HCT116 (cell line): ENCODE measurements at regions not wholly inside any gene's neighbourhood (a gene's known extent, or its start where the extent isn't known, plus 50 kb on each side); places are given as distances from the start of the nearest gene placed in this dataset.

ENCODE experiments used
- ATAC-seq: fragments of 200-7000 bp; cut with Tn5 transposase; 2 replicates; pipeline ENCODE4 v1.9.1; 2020; ENCODE audit warnings: mild to moderate bottlenecking, moderate library complexity
- BruUV-seq: library from RNA; stranded (reverse); fragments of 400-500 nt; replicated peaks from 2 replicates; lab custom pipeline; 2021; lab: Mats Ljungman, UMichigan
- CTCF ChIA-PET: fragments of 300-600 bp; sonication (Branson Sonifier 250); formaldehyde crosslinking; loops from one replicate; lab custom pipeline; 2021; ENCODE audit warnings: antibody characterized with exemption; lab: Charles Lee
- POLR2A ChIA-PET: fragments of 300-600, 350-600 bp; sonication (Branson Sonifier 250); formaldehyde crosslinking; loops from one replicate; lab custom pipeline; 2021; ENCODE audit warnings: antibody characterized with exemption; lab: Charles Lee
- RAD21 ChIA-PET, 2 experiments: fragments of 300-600 bp; sonication (Branson Sonifier 250); formaldehyde crosslinking; loops; one replicate each; lab custom pipeline; 2023; ENCODE audit warnings: low total read pairs in 2 of 2; ENCODE audit not compliant: uncharacterized antibody in 2 of 2, unreplicated experiment in 2 of 2, low non-redundant PET in 1 of 2; lab: Charles Lee
- DNase-seq: peaks from one replicate; pipeline ENCODE4 v3.0.0-alpha.2; 2010; ENCODE audit warnings: low read depth, low spot score
- H2AFZ ChIP-seq: fragments of 200-600 bp; shearing (Covaris generic), sonication (generic); 2 replicates; pipeline ENCODE4 v1.6.1; 2017; ENCODE audit warnings: low read depth, mixed run types, mixed read lengths, antibody characterized with exemption, low read length; ENCODE audit not compliant: poor library complexity, severe bottlenecking
- H3K27ac ChIP-seq: 2 replicates; pipeline ENCODE4 v1.5.1; 2012; ENCODE audit warnings: low read depth, low read length
- H3K27me3 ChIP-seq: fragments of 200-600 bp; sonication (generic); 2 replicates; pipeline ENCODE4 v1.6.1; 2016; ENCODE audit warnings: mixed run types, low read length, mixed read lengths; ENCODE audit not compliant: insufficient read depth
- H3K36me3 ChIP-seq, 2 experiments: fragments of 200-500 bp in 1 of 2; fragments of 200-600 bp in 1 of 2; sonication (Bioruptor generic) in 1 of 2; sonication (generic) in 1 of 2; 2 replicates each; pipeline versions ENCODE4 v1.5.1 to v1.6.1; 2014 to 2016; ENCODE audit warnings: low read length in 2 of 2, inconsistent platforms in 1 of 2, mixed read lengths in 1 of 2, mixed run types in 1 of 2; ENCODE audit not compliant: insufficient read depth in 2 of 2, control insufficient read depth in 1 of 2
- H3K4me1 ChIP-seq, 2 experiments: fragments of 200-600 bp in 1 of 2; sonication (generic) in 1 of 2; 2 replicates each; pipeline versions ENCODE4 v1.5.1 to v1.6.1; 2012 to 2017; ENCODE audit warnings: low read length in 2 of 2, inconsistent platforms in 1 of 2, mild to moderate bottlenecking in 1 of 2, mixed read lengths in 1 of 2, mixed run types in 1 of 2, moderate library complexity in 1 of 2; ENCODE audit not compliant: insufficient read depth in 2 of 2, control insufficient read depth in 1 of 2
- H3K4me2 ChIP-seq: fragments of 200-600 bp; sonication (generic); 2 replicates; pipeline ENCODE4 v1.6.1; 2017; ENCODE audit warnings: mixed run types, low read length, mixed read lengths
- H3K4me3 ChIP-seq, 2 experiments: fragments of 200-600 bp in 1 of 2; sonication (generic) in 1 of 2; replicated peaks in 1 of 2; 2 replicates each; pipeline ENCODE4 v1.5.1; 2011 to 2016; ENCODE audit warnings: low read length in 2 of 2, control low read depth in 1 of 2, low read depth in 1 of 2, mild to moderate bottlenecking in 1 of 2, mixed read lengths in 1 of 2, mixed run types in 1 of 2
- H3K79me2 ChIP-seq: fragments of 200-600 bp; sonication (generic); 2 replicates; pipeline ENCODE4 v1.6.1; 2017; ENCODE audit warnings: mild to moderate bottlenecking, mixed run types, low read length, moderate library complexity, mixed read lengths; ENCODE audit not compliant: insufficient read depth
- H3K9ac ChIP-seq: fragments of 200-600 bp; sonication (generic); 2 replicates; pipeline ENCODE4 v1.6.1; 2016; ENCODE audit warnings: low read length, mixed read lengths
- H3K9me2 ChIP-seq: fragments of 200-600 bp; sonication (generic), shearing (Covaris generic); 2 replicates; pipeline ENCODE4 v1.6.1; 2017; ENCODE audit warnings: mixed run types, mild to moderate bottlenecking, moderate library complexity; ENCODE audit not compliant: insufficient read depth
- H3K9me3 ChIP-seq, 2 experiments: fragments of 200-500 bp in 1 of 2; fragments of 200-600 bp in 1 of 2; sonication (Bioruptor generic) in 1 of 2; sonication (generic) in 1 of 2; 2 replicates each; pipeline ENCODE4 v1.6.1; 2014 to 2017; ENCODE audit warnings: low read length in 2 of 2, mixed read lengths in 2 of 2, inconsistent platforms in 1 of 2, low read depth in 1 of 2, mild to moderate bottlenecking in 1 of 2, mixed run types in 1 of 2, moderate library complexity in 1 of 2; ENCODE audit not compliant: control insufficient read depth in 1 of 2, insufficient read depth in 1 of 2
- H4K20me1 ChIP-seq: fragments of 200-600 bp; sonication (generic), shearing (Covaris generic); 2 replicates; pipeline ENCODE4 v1.6.1; 2017; ENCODE audit warnings: mixed run types, mild to moderate bottlenecking, moderate library complexity; ENCODE audit not compliant: insufficient read depth
- CTCF ChIP-seq, 3 experiments: fragments of 200-600 bp in 1 of 3; sonication (generic) in 1 of 3; IDR thresholded peaks in 2 of 3; conservative IDR thresholded peaks in 1 of 3; 2 replicates each; pipeline ENCODE4 v1.5.1; 2012 to 2017; ENCODE audit warnings: low read depth in 2 of 3, low read length in 2 of 3, antibody characterized with exemption in 1 of 3, borderline replicate concordance in 1 of 3, control low read depth in 1 of 3, mild to moderate bottlenecking in 1 of 3, mixed read lengths in 1 of 3, mixed run types in 1 of 3, moderate library complexity in 1 of 3; ENCODE audit not compliant: insufficient read depth in 1 of 3
- EGR1 ChIP-seq: IDR thresholded peaks from 2 replicates; pipeline ENCODE4 v1.6.1; 2012; ENCODE audit warnings: low read depth
- EZH2 ChIP-seq: fragments of 200-600 bp; sonication (generic); IDR thresholded peaks from 2 replicates; pipeline ENCODE4 v1.6.1; 2017; ENCODE audit warnings: antibody characterized with exemption, mixed run types
- EZH2phosphoT487 ChIP-seq: fragments of 200-600 bp; IDR thresholded peaks from 2 replicates; pipeline ENCODE4 v1.6.1; 2018; ENCODE audit warnings: antibody characterized with exemption, borderline replicate concordance
- POLR2A ChIP-seq: IDR thresholded peaks from 2 replicates; pipeline ENCODE4 v1.7.0; 2011; ENCODE audit warnings: borderline replicate concordance; ENCODE audit not compliant: insufficient read depth, insufficient read length; ENCODE audit errors: extremely low read depth
- REST ChIP-seq: IDR thresholded peaks from 2 replicates; pipeline ENCODE4 v1.6.1; 2012; ENCODE audit warnings: low read depth
- SIN3A ChIP-seq: IDR thresholded peaks from 2 replicates; pipeline ENCODE4 v1.6.1; 2012; ENCODE audit warnings: low read depth
- YY1 ChIP-seq: IDR thresholded peaks from 2 replicates; pipeline ENCODE4 v1.6.1; 2011; ENCODE audit warnings: low read length, low read depth, moderate library complexity, mild to moderate bottlenecking; ENCODE audit not compliant: insufficient replicate concordance; ENCODE audit errors: extremely low read depth
- intact Hi-C: fragments of 100-400 bp; cut with micrococcal nuclease; formaldehyde crosslinking; loops from 2 replicates; pipeline ENCODE4 v1.10.0; 2022

- ChIA-PET RAD21 (no interaction called here), CTCF (no interaction called here), POLR2A (no interaction called here)
- H3K9me3 ChIP-seq = no peaks in the 10 kb centered on the region
- H3K4me3 ChIP-seq = no peak overlapping the region
- H3K4me1 ChIP-seq = no peaks in the 10 kb centered on the region
- H3K79me2 ChIP-seq = no peaks in the 10 kb centered on the region
- no peak overlapping the region for H3K4me2 ChIP-seq
- DNase-seq (no peak), ATAC-seq (no peak)
- H3K9me2 ChIP-seq = no peaks in the 10 kb centered on the region
- H3K9ac ChIP-seq = no peak overlapping the region
- no peak for TF ChIP-seq CTCF (IDR thresholded peaks at IDR 0.05 in 2 of 3, conservative IDR thresholded peaks at IDR 0.05 in 1 of 3; ENCODE audit: borderline replicate concordance in 1 of 3, insufficient read depth in 1 of 3, low read depth in 2 of 3, low read length in 2 of 3)
- no peak for TF ChIP-seq YY1
- TF ChIP-seq POLR2A = no peak
- TF ChIP-seq EZH2phosphoT487 = no peak
- no peak for TF ChIP-seq EZH2
- no peak for TF ChIP-seq SIN3A
- no peak for TF ChIP-seq EGR1
- no peak for TF ChIP-seq REST
- BruUV-seq = no TSS peak
- H3K36me3 ChIP-seq = no peaks in the 10 kb centered on the region
- no peaks in the 10 kb centered on the region for H4K20me1 ChIP-seq
- H3K27me3 ChIP-seq = no peaks in the 10 kb centered on the region
- H2AFZ ChIP-seq = no peak overlapping the region
- no peak overlapping the region for H3K27ac ChIP-seq
- intact Hi-C loops = no loop called here
Measured at GRCh38 chr6:137954253-137954652, 87.2 kb downstream of the TNFAIP3 start.
